22Rv1 (cell line): ENCODE measurements at regions not wholly inside any gene's neighbourhood (a gene's known extent, or its start where the extent isn't known, plus 50 kb on each side); places are given as distances from the start of the nearest gene placed in this dataset.

ENCODE experiments used
- ZFX ChIP-seq: fragments of 450-650 bp; IDR thresholded peaks from 2 replicates; pipeline ENCODE4 v1.6.1; 2017; ENCODE audit warnings: antibody characterized with exemption, borderline replicate concordance
- TF ChIP-seq, protein P1 (sequence below): fragments of 450-650 bp; IDR thresholded peaks from 2 replicates; pipeline ENCODE4 v1.5.1; 2017; ENCODE audit warnings: mild to moderate bottlenecking

GRCh38 chr1:70542856-70543255 lies 131.8 kb downstream of the CTH start:
- TF ChIP-seq, protein P1, sequence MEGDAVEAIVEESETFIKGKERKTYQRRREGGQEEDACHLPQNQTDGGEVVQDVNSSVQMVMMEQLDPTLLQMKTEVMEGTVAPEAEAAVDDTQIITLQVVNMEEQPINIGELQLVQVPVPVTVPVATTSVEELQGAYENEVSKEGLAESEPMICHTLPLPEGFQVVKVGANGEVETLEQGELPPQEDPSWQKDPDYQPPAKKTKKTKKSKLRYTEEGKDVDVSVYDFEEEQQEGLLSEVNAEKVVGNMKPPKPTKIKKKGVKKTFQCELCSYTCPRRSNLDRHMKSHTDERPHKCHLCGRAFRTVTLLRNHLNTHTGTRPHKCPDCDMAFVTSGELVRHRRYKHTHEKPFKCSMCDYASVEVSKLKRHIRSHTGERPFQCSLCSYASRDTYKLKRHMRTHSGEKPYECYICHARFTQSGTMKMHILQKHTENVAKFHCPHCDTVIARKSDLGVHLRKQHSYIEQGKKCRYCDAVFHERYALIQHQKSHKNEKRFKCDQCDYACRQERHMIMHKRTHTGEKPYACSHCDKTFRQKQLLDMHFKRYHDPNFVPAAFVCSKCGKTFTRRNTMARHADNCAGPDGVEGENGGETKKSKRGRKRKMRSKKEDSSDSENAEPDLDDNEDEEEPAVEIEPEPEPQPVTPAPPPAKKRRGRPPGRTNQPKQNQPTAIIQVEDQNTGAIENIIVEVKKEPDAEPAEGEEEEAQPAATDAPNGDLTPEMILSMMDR, result no peak
- TF ChIP-seq ZFX, result no peak
